Astrocyte (in vitro differentiated cells and primary cell): ENCODE measurements at regions not wholly inside any gene's neighbourhood (a gene's known extent, or its start where the extent isn't known, plus 50 kb on each side); places are given as distances from the start of the nearest gene placed in this dataset.
A peak's percentile ranks its signal among the peaks of the same experiment; 100 is the strongest.

Experiments used
- DNase-seq: peaks from one replicate; pipeline ENCODE4 v3.0.0-alpha.2; 2010; ENCODE audit warnings: low read depth
- FAIRE-seq: peaks from 2 replicates; lab custom pipeline; 2011; peaks lifted over from hg19 to GRCh38; lab: Jason Lieb, UNC
- H2AFZ ChIP-seq: 2 replicates; pipeline ENCODE4 v1.6.0; 2012; ENCODE audit warnings: low read depth, low read length, inconsistent platforms
- H3K27ac ChIP-seq: 2 replicates; pipeline ENCODE4 v1.5.1; 2011; ENCODE audit warnings: low read depth, low read length, inconsistent platforms
- H3K27me3 ChIP-seq: 2 replicates; pipeline ENCODE4 v1.6.0; 2011; ENCODE audit warnings: low read length, inconsistent platforms; ENCODE audit not compliant: insufficient read depth
- H3K36me3 ChIP-seq: 2 replicates; pipeline ENCODE4 v1.5.1; 2011; ENCODE audit warnings: low read length, inconsistent platforms; ENCODE audit not compliant: insufficient read depth
- H3K4me1 ChIP-seq: 2 replicates; pipeline ENCODE4 v1.5.1; 2011; ENCODE audit warnings: low read length, inconsistent platforms; ENCODE audit not compliant: insufficient read depth
- H3K4me2 ChIP-seq: 2 replicates; pipeline ENCODE4 v1.6.0; 2012; ENCODE audit warnings: low read length, inconsistent platforms
- H3K4me3 ChIP-seq: 2 replicates; pipeline ENCODE4 v1.5.1; 2011; ENCODE audit warnings: low read depth, mild to moderate bottlenecking, low read length, inconsistent platforms; ENCODE audit not compliant: insufficient read depth
- H3K79me2 ChIP-seq: 2 replicates; pipeline ENCODE4 v1.6.0; 2012; ENCODE audit warnings: mild to moderate bottlenecking, low read length, inconsistent platforms; ENCODE audit not compliant: insufficient read depth
- H3K9ac ChIP-seq: 2 replicates; pipeline ENCODE4 v1.6.0; 2012; ENCODE audit warnings: mild to moderate bottlenecking, low read length, inconsistent platforms
- H3K9me3 ChIP-seq: 2 replicates; pipeline ENCODE4 v1.5.1; 2012; ENCODE audit warnings: low read depth, mild to moderate bottlenecking, low read length, inconsistent platforms; ENCODE audit not compliant: insufficient read depth
- H4K20me1 ChIP-seq: 2 replicates; pipeline ENCODE4 v1.6.0; 2012; ENCODE audit warnings: low read length, inconsistent platforms; ENCODE audit not compliant: insufficient read depth
- H3K27ac Mint-ChIP-seq: one replicate; pipeline ENCODE4 v1.8.0; 2021; ENCODE audit warnings: mild to moderate bottlenecking, mixed read lengths; ENCODE audit not compliant: unreplicated experiment
- H3K27me3 Mint-ChIP-seq: one replicate; pipeline ENCODE4 v1.8.0; 2021; ENCODE audit warnings: low read depth, mixed read lengths; ENCODE audit not compliant: unreplicated experiment
- H3K36me3 Mint-ChIP-seq: one replicate; pipeline ENCODE4 v1.8.0; 2021; ENCODE audit warnings: low read depth, mixed read lengths; ENCODE audit not compliant: unreplicated experiment
- H3K4me1 Mint-ChIP-seq: one replicate; pipeline ENCODE4 v1.8.0; 2021; ENCODE audit warnings: low read depth, mixed read lengths; ENCODE audit not compliant: unreplicated experiment
- H3K4me3 Mint-ChIP-seq: one replicate; pipeline ENCODE4 v1.8.0; 2021; ENCODE audit warnings: mild to moderate bottlenecking, moderate library complexity, mixed read lengths; ENCODE audit not compliant: unreplicated experiment
- H3K9me3 Mint-ChIP-seq: one replicate; pipeline ENCODE4 v1.8.0; 2021; ENCODE audit warnings: mild to moderate bottlenecking, mixed read lengths; ENCODE audit not compliant: unreplicated experiment
- EZH2 ChIP-seq: IDR thresholded peaks from 2 replicates; pipeline ENCODE4 v1.6.1; 2012; ENCODE audit warnings: mild to moderate bottlenecking, low read length, inconsistent platforms; ENCODE audit not compliant: insufficient read depth
- TF ChIP-seq, protein P1 (sequence below): IDR thresholded peaks from 2 replicates; pipeline ENCODE4 v1.5.1; 2011; ENCODE audit warnings: low read depth, mild to moderate bottlenecking, inconsistent platforms, low read length, moderate library complexity; ENCODE audit not compliant: insufficient read depth

DNA sequence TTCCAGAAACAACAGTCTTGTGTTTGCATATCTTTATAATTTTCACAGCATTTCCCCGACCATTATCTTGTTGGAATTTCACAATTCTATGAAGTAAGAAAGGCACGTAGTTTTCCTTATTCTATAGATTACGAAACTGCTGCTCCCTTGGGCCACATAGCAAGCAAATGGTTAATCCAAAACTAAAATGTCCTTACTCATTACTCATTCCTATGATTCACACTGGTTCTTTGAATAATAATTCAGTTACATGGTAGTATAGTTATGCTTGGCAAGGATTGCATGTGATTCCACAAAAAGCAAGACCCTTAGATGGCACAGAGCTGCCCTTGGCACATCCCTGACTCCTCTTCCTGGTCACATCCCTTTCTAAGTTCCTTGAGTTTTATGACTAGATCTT is 51.2 kb downstream of the OR13H1 start:
- Histone ChIP-seq H3K79me2 (no peaks in the 10 kb centered on the region), H2AFZ (no peak overlapping the region), H3K27me3 (no peaks in the 10 kb centered on the region), H3K4me1 (peaks cover 5% of the 10 kb centered on the region), H3K36me3 (no peaks in the 10 kb centered on the region), H3K9me3 (no peaks in the 10 kb centered on the region), H3K27ac (no peak overlapping the region), H3K4me2 (peak overlapping the region; percentile 65), H3K9ac (no peak overlapping the region), H4K20me1 (no peaks in the 10 kb centered on the region), H3K4me3 (no peak overlapping the region)
- Mint-ChIP-seq H3K9me3 (no peaks in the 10 kb centered on the region), H3K4me3 (no peak overlapping the region), H3K27ac (no peak overlapping the region), H3K36me3 (no peaks in the 10 kb centered on the region), H3K4me1 (peaks cover 3% of the 10 kb centered on the region), H3K27me3 (no peaks in the 10 kb centered on the region)
- FAIRE-seq (peak; percentile 93), DNase-seq (peak; percentile 46)
- TF ChIP-seq EZH2: no peak
- TF ChIP-seq, protein P1, sequence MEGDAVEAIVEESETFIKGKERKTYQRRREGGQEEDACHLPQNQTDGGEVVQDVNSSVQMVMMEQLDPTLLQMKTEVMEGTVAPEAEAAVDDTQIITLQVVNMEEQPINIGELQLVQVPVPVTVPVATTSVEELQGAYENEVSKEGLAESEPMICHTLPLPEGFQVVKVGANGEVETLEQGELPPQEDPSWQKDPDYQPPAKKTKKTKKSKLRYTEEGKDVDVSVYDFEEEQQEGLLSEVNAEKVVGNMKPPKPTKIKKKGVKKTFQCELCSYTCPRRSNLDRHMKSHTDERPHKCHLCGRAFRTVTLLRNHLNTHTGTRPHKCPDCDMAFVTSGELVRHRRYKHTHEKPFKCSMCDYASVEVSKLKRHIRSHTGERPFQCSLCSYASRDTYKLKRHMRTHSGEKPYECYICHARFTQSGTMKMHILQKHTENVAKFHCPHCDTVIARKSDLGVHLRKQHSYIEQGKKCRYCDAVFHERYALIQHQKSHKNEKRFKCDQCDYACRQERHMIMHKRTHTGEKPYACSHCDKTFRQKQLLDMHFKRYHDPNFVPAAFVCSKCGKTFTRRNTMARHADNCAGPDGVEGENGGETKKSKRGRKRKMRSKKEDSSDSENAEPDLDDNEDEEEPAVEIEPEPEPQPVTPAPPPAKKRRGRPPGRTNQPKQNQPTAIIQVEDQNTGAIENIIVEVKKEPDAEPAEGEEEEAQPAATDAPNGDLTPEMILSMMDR: no peak

DNA sequence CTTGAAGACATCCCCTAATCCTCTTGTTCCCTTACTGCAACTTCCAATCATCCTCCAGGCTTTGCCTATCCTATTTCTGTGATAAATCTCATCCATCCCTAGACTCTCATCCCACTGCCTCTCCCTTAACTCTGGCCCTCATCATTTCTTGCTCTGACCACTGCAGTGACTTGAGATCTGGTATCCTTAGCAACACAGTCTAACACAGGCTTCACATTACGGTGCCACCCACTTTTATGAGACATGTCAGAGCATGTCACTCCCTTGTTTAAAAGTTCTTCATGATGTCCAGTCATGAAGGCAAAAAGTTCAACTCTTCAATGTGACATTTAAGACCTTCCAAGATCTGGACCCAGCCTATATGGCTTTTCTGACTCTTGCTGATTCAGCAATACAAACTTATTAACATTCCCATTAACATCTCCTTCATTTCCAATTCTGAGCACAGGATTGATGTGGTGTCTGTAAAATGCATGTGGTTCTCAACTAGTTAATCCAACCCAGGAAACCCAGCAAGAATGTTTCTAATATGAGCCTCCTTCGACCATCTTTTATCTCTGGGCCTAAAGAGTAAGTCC is 64.0 kb downstream of the OR13H1 start:
- DNase-seq (no peak), FAIRE-seq (peak; percentile 55)
- H4K20me1 ChIP-seq: no peaks in the 10 kb centered on the region
- H2AFZ ChIP-seq: no peak overlapping the region
- H3K27ac ChIP-seq: no peak overlapping the region
- no peak overlapping the region for H3K4me2 ChIP-seq
- no peak overlapping the region for H3K4me3 ChIP-seq
- Mint-ChIP-seq H3K27ac (no peak overlapping the region), H3K36me3 (no peaks in the 10 kb centered on the region), H3K27me3 (no peaks in the 10 kb centered on the region), H3K9me3 (no peaks in the 10 kb centered on the region), H3K4me1 (no peaks in the 10 kb centered on the region), H3K4me3 (no peak overlapping the region)
- no peaks in the 10 kb centered on the region for H3K79me2 ChIP-seq
- no peaks in the 10 kb centered on the region for H3K9me3 ChIP-seq
- no peaks in the 10 kb centered on the region for H3K36me3 ChIP-seq
- H3K27me3 ChIP-seq: no peaks in the 10 kb centered on the region
- no peaks in the 10 kb centered on the region for H3K4me1 ChIP-seq
- TF ChIP-seq EZH2: no peak
- TF ChIP-seq, protein P1: no peak
- no peak overlapping the region for H3K9ac ChIP-seq

DNA sequence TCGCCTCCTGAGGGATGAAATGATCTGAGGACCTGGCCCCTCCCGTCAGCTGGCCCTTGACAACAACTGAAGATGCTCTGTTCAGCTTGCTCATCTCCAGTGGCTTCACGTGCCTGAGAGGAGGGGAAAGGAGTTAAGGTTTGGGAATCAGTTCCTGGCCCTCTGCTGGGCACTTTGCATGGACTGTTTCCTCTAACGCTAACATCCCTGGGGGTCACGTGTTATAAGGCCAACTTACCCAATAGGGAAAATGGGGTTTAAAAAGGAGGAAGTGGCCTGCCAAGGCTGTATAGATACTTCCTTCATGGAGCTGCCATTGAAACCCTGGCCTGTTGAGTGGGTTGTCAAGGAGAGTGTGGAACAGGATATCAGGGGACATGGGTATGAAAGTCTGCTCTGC is 65.6 kb downstream of the OR13H1 start:
- Histone ChIP-seq H3K79me2 (no peaks in the 10 kb centered on the region), H3K4me3 (no peak overlapping the region), H3K9ac (no peak overlapping the region), H4K20me1 (no peaks in the 10 kb centered on the region), H3K4me1 (no peaks in the 10 kb centered on the region), H2AFZ (no peak overlapping the region), H3K4me2 (no peak overlapping the region), H3K27ac (no peak overlapping the region), H3K9me3 (no peaks in the 10 kb centered on the region), H3K36me3 (no peaks in the 10 kb centered on the region), H3K27me3 (no peaks in the 10 kb centered on the region)
- DNase-seq: no peak
- no peak for TF ChIP-seq EZH2
- TF ChIP-seq, protein P1: no peak
- no peak overlapping the region for H3K4me3 Mint-ChIP-seq
- no peaks in the 10 kb centered on the region for H3K27me3 Mint-ChIP-seq
- H3K4me1 Mint-ChIP-seq: no peaks in the 10 kb centered on the region
- no peak overlapping the region for H3K27ac Mint-ChIP-seq
- no peaks in the 10 kb centered on the region for H3K9me3 Mint-ChIP-seq
- no peak for FAIRE-seq
- H3K36me3 Mint-ChIP-seq: no peaks in the 10 kb centered on the region
